ENCODE measurements at regions not wholly inside any gene's neighbourhood (a gene's known extent, or its start where the extent isn't known, plus 50 kb on each side); places are given as distances from the start of the nearest gene placed in this dataset.

DNA sequence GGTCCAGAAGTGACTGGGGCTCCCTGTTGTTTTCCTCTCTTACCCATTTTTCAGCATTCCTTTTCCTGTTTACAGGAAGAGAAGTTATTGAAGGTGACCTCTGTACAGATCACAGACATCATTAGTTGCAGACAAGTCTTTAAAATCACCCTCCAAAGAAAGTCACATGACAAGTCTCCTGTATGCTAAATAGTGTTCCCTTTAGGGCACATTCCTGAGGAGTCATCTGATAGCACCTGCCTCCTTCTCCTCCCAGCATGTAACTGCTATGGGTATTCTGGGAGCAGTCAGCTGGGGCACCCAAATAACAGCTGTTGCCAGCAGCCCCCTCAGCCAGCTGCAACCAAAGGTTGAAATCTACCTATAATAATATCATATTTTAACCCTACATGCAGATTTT is 200.6 kb downstream of the PTGER3 start:
- Histone ChIP-seq H2BK15ac (ENCODE audit: low read depth, low read length) (no peak overlapping the region), H3K23ac (ENCODE audit: insufficient read length, low read depth, low read length) (no peak overlapping the region), H3K56ac (ENCODE audit: insufficient read length, low read depth, low read length) (no peak overlapping the region), H2BK12ac (ENCODE audit: insufficient read length, low read depth, low read length) (no peak overlapping the region), H2BK20ac (ENCODE audit: low read depth, low read length, poor library complexity, severe bottlenecking) (no peak overlapping the region), H2AK5ac (ENCODE audit: insufficient read length, low read length) (no peak overlapping the region), H3K18ac (ENCODE audit: insufficient read length, low read depth, low read length) (no peak overlapping the region), H4K8ac (replicated peaks; ENCODE audit: insufficient read length, low read depth, low read length) (no peak overlapping the region), H3K9ac (ENCODE audit: extremely low read depth, insufficient read length, low read length) (no peak overlapping the region), H3K27ac (ENCODE audit: insufficient read length, low read depth, low read length) (no peak overlapping the region), H2AFZ (ENCODE audit: low read length) (no peak overlapping the region), H3K23me2 (ENCODE audit: insufficient read length, low read depth, low read length, poor library complexity, severe bottlenecking) (no peaks in the 10 kb centered on the region), H3K4ac (ENCODE audit: low read depth, low read length) (no peak overlapping the region), H3K79me2 (ENCODE audit: insufficient read depth, low read length) (no peaks in the 10 kb centered on the region), H3K79me1 (ENCODE audit: insufficient read depth, low read depth, low read length, poor library complexity, severe bottlenecking) (no peaks in the 10 kb centered on the region), H2BK5ac (ENCODE audit: insufficient read length, low read length) (no peak overlapping the region), H4K20me1 (ENCODE audit: control insufficient read depth, insufficient read depth, insufficient read length) (no peaks in the 10 kb centered on the region), H3K14ac (ENCODE audit: insufficient read depth, low read length) (no peak overlapping the region), H3K27me3 (ENCODE audit: insufficient read depth, low read length) (no peaks in the 10 kb centered on the region), H3K4me1 (ENCODE audit: insufficient read depth, low read length) (peaks cover 3% of the 10 kb centered on the region; the same call in 1 of the 2 replicates), H2BK120ac (ENCODE audit: low read depth, low read length, poor library complexity, severe bottlenecking) (no peak overlapping the region), H3K9me3 (ENCODE audit: control insufficient read depth, low read depth, low read length) (no peaks in the 10 kb centered on the region), H3T11ph (ENCODE audit: low read length) (no peak overlapping the region), H4K5ac (ENCODE audit: insufficient read length, low read depth, low read length) (no peak overlapping the region), H3K4me2 (ENCODE audit: insufficient read depth, insufficient read length, low read length) (no peak overlapping the region), H4K91ac (ENCODE audit: insufficient read length, low read depth, low read length) (no peak overlapping the region)
- Mint-ChIP-seq H3K4me3 (no peak overlapping the region), H3K9me3 (peaks cover 0 to 10% of the 10 kb centered on the region in 2 experiments; a peak in 3 of 5 replicates), H3K36me3 (ENCODE audit: insufficient read depth in 1 of 3, low read depth in 3 of 3) (peaks cover 0 to 2% (median 0%) of the 10 kb centered on the region in 3 experiments; a peak in 3 of 7 replicates), H3K27ac (peak overlapping the region in 1 of 3 experiments; percentile 1; a peak in 1 of 7 replicates), H3K4me1 (peaks cover 7 to 14% of the 10 kb centered on the region in 2 experiments), H3K27me3 (ENCODE audit: low read depth) (no peaks in the 10 kb centered on the region)
- no peak for DNase-seq
- TF ChIP-seq CTCF (conservative IDR thresholded peaks at IDR 0.05) = no peak

All from H9 (cell line).